MM.1S (cell line): ENCODE measurements at regions not wholly inside any gene's neighbourhood (a gene's known extent, or its start where the extent isn't known, plus 50 kb on each side); places are given as distances from the start of the nearest gene placed in this dataset.

Source experiments
- EZH2 ChIP-seq: fragments of 300-600 bp; sonication (generic); optimal IDR thresholded peaks from 2 replicates; pipeline ENCODE3; 2017; ENCODE audit warnings: low read depth, mild to moderate bottlenecking, antibody characterized with exemption, low read length, mixed read lengths
- EZH2phosphoT487 ChIP-seq: fragments of 300-600 bp; sonication (generic); IDR thresholded peaks from 2 replicates; pipeline ENCODE4 v1.6.1; 2018; ENCODE audit warnings: antibody characterized with exemption, low read length
- TF ChIP-seq, protein P1 (sequence below): fragments of 300-600 bp; sonication (generic); IDR thresholded peaks from 2 replicates; pipeline ENCODE4 v1.5.1; 2016; ENCODE audit warnings: antibody characterized with exemption, low read length, mixed read lengths

DNA sequence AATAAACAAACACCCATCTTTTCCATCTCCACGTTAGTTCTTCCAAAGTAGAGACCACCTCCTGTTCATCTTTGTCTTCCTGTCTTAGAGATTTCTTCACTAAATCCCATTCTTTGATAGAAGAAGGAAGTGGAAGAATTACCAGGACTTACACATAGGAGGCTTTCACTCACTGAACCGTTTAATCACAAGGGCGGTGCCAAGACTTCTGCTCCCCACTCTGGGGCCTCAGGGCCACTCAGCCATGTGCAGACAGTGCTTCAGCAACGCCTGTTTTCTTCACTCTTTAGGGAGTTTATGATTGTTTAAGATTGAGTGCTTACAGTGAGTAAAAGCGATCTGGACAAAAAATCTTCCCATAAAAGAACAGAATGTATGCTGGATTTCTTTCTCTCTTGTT is 63.9 kb upstream of the SORCS3 start:
- TF ChIP-seq, protein P1, sequence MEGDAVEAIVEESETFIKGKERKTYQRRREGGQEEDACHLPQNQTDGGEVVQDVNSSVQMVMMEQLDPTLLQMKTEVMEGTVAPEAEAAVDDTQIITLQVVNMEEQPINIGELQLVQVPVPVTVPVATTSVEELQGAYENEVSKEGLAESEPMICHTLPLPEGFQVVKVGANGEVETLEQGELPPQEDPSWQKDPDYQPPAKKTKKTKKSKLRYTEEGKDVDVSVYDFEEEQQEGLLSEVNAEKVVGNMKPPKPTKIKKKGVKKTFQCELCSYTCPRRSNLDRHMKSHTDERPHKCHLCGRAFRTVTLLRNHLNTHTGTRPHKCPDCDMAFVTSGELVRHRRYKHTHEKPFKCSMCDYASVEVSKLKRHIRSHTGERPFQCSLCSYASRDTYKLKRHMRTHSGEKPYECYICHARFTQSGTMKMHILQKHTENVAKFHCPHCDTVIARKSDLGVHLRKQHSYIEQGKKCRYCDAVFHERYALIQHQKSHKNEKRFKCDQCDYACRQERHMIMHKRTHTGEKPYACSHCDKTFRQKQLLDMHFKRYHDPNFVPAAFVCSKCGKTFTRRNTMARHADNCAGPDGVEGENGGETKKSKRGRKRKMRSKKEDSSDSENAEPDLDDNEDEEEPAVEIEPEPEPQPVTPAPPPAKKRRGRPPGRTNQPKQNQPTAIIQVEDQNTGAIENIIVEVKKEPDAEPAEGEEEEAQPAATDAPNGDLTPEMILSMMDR: no peak
- TF ChIP-seq EZH2 (no peak), EZH2phosphoT487 (no peak)
